ENCODE measurements at regions not wholly inside any gene's neighbourhood (a gene's known extent, or its start where the extent isn't known, plus 50 kb on each side); places are given as distances from the start of the nearest gene placed in this dataset.

- TF ChIP-seq POLR2AphosphoS5 (IDR thresholded peaks at IDR 0.05; ENCODE audit: borderline replicate concordance, low read depth, low read length) (no peak), EZH2 (IDR thresholded peaks at IDR 0.05) (no peak)
Observed at GRCh38 chr9:13013991-13014883, 239.4 kb downstream of the LURAP1L start.

Data from SK-N-MC (cell line).